Activated naive CD4-positive, alpha-beta T cell treated with anti-CD3 and anti-CD28 coated beads, Interleukin-2, amount 50 U/mL, for 16 hours (primary cell): ENCODE measurements at regions not wholly inside any gene's neighbourhood (a gene's known extent, or its start where the extent isn't known, plus 50 kb on each side); places are given as distances from the start of the nearest gene placed in this dataset.

Experiments used
- DNase-seq: peaks from one replicate; pipeline ENCODE4 v3.0.0-alpha.2; 2020

DNA sequence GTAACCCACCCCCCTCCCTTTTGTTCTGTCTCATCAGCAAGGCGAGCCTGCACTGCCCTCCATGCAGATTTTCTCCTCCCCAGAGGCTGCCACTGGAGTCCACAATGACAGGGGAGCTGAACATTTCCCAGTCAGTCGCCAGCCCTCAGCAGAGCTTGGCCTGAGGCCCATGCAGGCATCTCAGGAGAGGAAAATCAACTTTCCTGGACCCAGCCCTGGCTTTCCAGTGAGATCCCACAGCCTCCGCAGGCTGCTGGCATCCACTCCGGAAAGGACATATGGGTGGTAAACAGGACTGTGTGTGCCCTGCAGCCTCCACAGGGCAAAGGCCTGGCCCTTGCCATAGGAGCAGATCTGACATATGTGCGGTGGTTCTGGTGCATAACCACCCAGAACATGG is 253.8 kb downstream of the TNS1 start:
- DNase-seq: no peak

DNA sequence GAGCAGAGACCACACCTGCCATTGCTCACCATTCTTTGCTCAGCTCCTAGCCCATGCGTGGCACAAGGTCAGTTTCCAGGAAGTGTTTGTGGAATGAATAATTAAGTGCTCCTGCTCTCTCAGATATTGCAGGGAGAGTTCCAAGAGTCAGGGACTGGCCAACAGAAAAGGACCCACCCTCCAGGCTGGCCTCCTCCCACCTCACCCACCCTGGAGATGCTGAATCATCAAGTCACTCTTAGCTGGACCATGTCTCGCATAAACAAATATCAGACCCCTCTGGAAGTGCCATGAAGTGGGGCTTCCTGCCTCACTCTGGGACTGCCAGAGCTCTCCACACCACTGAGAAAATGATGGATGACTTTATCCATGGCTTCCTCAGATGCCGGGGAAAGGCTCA is 256.0 kb downstream of the TNS1 start:
- no peak for DNase-seq

DNA sequence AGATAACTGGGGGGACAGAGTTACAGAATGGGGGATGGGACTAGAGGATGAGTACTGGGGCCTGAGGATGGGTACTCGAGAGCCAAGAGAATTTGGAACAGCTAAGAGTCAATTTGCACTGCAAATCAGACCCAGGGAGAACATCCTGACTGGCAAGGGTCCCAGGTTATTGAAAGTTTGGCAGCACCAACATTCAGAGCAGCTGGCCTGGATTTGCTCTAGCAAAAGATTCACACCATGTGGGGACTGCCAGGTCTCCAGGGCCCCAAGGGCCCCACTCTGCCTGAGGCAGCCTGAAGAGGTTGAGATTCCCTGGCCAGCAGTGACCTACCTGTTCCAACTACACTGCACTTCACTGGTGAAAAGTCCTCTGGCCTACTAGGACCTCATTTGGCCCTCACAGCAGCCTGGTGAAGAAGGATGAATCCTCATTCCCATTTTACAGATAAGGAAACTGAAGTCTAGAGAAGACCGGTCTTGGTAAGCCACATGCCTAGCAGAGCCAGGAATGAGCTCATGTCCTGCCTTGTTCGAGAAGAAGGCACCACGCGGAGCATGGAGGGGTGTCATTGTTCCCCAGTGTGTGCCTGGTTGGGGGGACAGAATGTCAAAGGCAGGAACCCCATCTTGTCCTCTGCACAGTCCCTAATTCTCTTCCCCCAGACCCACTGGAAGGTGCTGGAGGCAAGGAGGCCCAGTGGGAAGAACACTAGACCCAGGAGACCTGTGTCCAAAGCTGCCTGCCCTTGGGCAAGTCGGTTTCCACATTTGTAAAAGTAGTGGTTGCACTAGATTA is 258.6 kb downstream of the TNS1 start:
- no peak for DNase-seq

- DNase-seq: no peak
These were observed 259.4 kb downstream of the TNS1 start for GRCh38 chr2:217743407-217743806.

GRCh38 chr2:217742841-217743240 is 260.0 kb downstream of the TNS1 start:
- DNase-seq: no peak

GRCh38 chr2:217742276-217742675 is 260.5 kb downstream of the TNS1 start:
- no peak for DNase-seq

- no peak for DNase-seq
These were observed 261.3 kb downstream of the TNS1 start for GRCh38 chr2:217741381-217741955.

DNA sequence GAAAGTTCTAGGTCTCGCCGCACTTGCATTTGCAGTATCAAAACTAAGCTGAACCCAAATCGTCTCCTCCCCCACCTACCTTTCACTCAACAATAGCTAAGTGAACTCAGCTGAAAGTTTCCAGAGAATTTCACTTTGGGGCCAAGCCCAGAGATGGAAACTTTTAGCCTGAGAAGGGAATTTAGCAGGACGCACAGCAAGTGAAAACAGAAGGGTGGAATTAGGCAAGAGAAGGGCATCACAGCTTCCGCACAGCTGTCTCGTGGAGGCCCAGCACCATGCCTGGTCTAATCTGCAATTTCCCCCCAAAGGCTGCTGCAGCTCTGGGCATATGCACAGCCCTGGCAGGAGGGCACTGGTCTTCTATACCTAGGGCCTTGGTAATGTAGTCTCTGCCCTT is 262.0 kb downstream of the TNS1 start:
- DNase-seq: no peak

GRCh38 chr2:217740178-217740577 is 262.6 kb downstream of the TNS1 start:
- DNase-seq: no peak

- DNase-seq: no peak
These were observed 263.1 kb downstream of the TNS1 start for GRCh38 chr2:217739741-217740140.

DNA sequence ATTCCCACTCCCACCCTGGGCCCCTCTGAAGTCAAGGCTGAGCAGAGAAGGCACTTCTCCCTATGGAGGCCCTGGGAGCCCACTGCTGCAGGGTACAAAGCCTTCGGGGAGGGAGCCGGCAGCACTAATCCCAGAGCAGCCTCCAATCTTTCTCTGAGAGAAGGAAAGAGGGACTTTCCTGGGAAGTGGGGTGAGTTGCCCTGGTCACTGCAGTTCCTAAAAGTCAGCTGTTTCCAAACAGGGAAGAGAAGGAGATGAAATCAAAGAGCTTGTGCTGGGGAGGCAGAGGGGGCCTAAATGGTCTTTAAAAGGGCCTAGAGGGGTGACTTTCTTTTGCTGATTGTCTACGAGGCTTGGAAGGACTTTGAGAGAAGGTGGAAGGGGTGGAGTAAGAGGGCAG is 264.7 kb downstream of the TNS1 start:
- no peak for DNase-seq

GRCh38 chr2:217736776-217737550 is 265.8 kb downstream of the TNS1 start:
- no peak for DNase-seq

- no peak for DNase-seq
These were observed 266.9 kb downstream of the TNS1 start for GRCh38 chr2:217735899-217736298.

- DNase-seq: no peak
These were observed 267.8 kb downstream of the TNS1 start for GRCh38 chr2:217735034-217735433.

GRCh38 chr2:217733461-217733860 is 269.3 kb downstream of the TNS1 start:
- no peak for DNase-seq

GRCh38 chr2:217732992-217733391 is 269.8 kb downstream of the TNS1 start:
- DNase-seq: no peak

- DNase-seq: no peak
These were observed 271.0 kb downstream of the TNS1 start for GRCh38 chr2:217731805-217732204.

DNA sequence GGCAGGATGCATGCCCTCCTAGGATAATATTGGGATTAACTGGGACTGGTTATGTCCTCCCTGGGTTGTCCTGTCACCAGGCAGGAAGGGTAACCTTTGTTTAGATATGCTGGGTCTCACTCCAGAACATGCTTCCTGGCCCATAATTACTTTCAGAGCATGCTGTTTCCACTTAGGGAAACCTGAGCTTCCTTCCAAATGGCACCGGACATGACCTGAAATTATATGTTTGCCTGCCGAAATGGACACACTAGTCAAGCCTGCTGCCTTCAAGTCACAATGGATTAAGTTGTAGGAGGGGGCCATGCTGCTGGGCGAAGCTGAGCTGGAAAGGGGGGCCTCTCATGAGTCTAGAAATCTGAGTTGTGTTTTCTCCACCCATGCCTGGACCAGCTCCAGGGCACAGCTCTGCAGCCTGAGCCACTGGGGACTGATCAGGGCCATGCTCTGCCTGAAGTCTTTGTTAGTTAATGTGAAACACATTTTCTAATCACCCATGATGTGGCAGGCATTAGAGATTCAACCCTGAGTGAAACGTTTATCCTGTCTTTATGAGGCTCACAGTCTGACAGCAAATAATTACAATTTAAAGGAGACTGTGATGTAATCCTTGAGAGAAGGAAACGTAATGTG is 273.3 kb downstream of the TNS1 start:
- no peak for DNase-seq

GRCh38 chr2:217727801-217728200 is 275.0 kb downstream of the TNS1 start:
- no peak for DNase-seq

- DNase-seq: no peak
These were observed 277.4 kb downstream of the TNS1 start for GRCh38 chr2:217725409-217725808.

DNA sequence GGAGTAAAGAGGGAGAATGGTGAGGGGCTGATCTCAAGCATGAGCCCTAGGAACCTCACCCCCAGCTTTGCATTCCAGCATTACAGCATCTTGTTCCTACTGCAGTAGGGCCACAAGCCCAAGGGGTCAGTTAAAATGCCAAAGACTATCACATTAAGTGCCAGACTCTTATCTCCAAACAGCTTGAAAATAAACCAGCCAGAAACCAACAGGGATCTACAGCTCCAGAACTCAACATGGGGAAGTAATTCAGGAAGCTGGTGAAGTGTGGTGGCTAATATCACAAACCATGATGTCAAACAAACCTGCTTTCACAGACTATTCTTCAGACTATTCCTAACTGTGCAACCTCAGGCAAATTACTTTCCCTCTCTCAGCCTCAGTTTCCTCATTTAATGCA is 278.3 kb downstream of the TNS1 start:
- no peak for DNase-seq

- no peak for DNase-seq
These were observed 278.8 kb downstream of the TNS1 start for GRCh38 chr2:217723981-217724380.

GRCh38 chr2:217722883-217723472 is 279.8 kb downstream of the TNS1 start:
- DNase-seq: no peak
